Endothelial cell of hepatic sinusoid (primary cell): ENCODE measurements at regions not wholly inside any gene's neighbourhood (a gene's known extent, or its start where the extent isn't known, plus 50 kb on each side); places are given as distances from the start of the nearest gene placed in this dataset.

ENCODE experiments used
- in situ Hi-C: cut with HindIII; loops from 2 replicates; pipeline ENCODE4 v1.10.0; 2017; ENCODE audit warnings: low sequenced_read_pairs

DNA sequence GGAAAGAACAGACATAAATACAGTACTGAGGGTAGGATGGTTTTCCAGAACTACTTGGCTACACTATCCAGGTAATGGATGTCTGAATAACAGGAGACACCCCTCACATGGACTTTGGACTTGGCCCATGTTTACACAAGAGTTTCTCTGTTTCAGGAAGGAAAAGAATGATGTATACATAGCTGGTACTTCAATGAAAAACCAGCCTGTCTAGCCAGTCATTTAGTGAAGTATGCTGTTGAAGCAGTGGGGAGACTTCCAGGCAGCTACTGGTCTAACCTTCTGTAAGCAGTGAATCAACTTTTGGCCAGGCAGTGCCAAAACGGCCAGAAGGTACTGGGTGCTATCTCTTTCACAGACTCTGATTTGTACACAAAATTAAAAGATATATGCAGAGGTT is 135.0 kb downstream of the MBL2 start:
- in situ Hi-C loops = no loop called here

DNA sequence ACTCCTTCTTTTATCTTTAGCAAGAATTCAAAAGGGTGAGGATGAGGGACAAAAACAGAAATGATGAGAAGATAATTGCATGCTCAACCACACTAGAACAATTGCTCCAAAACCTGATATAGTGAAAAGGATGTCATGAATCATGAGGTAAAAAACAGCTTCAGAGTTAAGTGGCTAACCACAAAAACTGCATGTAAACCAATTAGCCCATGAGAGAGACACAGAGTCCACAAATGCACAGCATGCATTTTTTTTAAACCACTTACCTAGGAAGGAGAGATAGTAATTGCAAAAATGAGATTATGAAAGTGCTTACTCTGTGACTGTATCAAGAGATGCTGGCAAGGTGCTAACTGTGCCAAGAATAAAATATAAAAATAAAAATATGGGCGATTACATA is 132.9 kb downstream of the MBL2 start:
- in situ Hi-C loops = no loop called here

DNA sequence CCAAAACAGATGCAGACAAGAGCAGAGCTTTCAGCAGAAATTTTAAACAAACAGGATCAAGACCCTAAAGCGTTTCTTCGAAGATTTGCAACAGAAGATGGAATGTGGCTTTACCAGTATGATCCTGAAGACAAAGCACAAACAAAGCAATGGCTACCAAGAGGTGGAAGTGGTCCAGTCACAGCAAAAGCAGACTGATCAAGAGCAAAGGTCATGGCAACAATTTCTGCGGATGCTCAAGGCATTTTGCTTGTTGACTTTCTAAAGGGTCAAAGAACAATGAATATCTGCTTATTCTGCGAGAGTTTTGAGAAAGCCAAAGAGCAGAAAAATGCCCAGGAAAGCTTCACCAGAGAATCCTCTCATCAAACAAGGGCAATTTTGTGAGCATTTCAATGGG is 130.4 kb downstream of the MBL2 start:
- in situ Hi-C loops = no loop called here

DNA sequence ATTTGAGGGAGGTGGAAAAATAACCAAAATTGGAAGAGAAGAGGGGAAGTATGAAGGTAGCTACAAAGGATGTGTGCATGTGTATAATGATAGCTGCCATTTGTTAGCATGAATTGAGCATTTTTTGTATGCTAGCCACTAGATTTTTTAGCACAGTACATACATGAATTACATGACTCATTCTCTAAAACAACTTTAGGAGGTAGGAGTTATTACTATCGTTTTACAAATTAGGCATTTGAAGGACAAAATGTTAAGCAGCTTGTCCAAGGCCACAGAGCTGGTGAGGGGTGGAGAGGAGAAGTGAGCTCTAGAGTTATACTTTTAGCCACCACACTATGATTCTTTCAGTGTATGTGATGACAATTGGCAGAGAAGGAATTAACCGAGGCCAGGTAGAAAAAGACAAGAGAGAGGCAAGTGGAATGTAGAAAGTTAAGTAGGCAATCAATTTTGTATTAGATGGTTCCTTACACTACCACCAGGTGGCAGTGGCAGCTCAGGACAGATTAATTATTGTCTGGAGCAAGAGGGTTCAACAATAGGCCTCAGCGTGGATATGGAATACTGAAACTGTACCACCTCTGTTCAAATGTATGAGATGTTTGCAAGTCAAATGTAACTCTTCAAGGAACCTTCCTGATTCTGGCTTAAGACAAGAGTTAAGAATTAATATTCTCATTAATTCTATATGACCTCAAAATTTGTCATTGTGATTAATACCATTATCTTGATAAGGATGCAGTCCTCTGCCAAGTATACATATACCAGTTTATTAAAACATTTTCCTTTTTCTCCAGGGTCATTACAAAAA is 128.0 kb downstream of the MBL2 start:
- in situ Hi-C loops = no loop called here

DNA sequence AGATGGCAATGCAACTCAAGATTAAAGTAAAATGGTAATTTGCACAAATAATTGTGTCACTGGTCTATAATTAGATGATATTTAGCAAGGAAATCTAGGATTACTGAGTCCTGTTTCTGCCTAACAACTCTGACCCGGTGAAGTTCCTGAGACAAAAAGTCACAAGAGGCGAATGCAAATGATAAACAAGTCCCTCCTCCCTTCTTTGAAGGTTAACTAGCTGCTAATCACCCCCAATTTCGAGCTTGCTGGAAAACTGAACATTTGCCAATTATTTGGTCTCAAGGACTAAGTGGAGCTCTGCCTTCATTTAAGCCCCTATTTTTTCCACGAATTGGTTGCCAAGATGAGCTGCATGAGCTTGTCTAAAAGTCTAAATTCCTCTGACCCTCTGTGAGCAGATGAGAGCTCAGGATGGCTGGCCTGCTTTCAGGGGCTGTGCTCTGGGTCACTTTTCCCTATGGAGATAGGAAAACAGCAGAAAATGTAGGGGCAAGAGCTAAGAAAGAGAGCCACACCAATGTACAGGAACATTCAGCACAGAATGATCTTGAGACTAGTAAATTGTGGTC is 127.3 kb downstream of the MBL2 start:
- in situ Hi-C loops = no loop called here

DNA sequence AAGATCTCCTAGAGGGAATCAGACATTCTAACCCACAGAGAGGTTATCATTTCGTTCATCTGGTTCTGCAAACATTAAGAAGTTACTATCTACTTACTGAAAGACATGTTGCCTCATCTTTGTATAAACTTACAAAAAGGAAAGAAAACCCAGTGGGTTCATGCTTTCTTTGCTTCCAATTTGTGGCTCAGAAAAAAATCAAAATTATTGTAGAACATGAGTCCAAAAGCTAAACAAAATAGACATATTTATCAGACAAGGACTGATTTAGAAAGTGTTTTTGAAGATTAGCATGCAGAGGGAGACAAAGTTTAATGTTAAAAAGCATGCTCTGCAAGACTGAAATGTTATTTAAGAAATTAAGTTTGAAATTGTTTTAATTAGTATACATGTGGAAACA is 123.1 kb downstream of the MBL2 start:
- in situ Hi-C loops = no loop called here

DNA sequence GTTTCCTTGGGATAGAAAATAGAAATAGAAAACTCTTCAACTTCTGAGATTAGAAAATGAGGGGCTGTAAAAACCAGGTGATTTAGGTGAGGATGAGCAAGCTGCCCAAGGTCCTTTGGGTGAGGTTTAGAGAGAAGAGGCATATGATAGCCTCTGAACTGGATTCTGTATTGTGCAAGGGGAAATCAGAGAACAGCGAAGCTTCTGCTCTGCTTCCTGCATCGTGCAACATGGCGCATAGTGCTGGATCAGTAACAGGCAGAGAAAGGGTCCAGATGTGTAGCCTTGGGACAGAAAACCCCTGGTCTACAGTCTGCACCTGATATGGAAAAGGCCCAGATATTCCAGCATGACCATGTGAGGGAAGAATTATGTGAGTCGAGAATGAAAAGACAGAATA is 121.7 kb downstream of the MBL2 start:
- in situ Hi-C loops = no loop called here

DNA sequence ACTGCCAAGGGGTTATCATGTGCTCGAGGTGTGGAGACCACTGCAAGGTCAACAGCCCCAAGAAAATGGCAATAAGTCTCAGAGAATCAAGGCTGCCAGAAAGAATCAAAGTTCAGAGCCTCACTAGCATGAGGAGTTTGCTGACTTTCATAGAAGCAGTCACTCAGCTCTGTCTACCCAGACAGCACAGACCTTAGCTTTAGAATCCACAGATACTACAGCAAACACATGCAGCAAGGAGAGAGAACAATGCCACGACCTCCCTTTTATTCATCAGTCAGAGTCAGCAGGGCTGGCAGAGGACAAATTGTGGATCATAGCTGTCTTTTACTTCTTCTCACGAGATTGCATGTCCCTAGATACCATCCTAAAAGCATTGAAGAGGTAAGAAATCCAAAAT is 121.3 kb downstream of the MBL2 start:
- in situ Hi-C loops = no loop called here

DNA sequence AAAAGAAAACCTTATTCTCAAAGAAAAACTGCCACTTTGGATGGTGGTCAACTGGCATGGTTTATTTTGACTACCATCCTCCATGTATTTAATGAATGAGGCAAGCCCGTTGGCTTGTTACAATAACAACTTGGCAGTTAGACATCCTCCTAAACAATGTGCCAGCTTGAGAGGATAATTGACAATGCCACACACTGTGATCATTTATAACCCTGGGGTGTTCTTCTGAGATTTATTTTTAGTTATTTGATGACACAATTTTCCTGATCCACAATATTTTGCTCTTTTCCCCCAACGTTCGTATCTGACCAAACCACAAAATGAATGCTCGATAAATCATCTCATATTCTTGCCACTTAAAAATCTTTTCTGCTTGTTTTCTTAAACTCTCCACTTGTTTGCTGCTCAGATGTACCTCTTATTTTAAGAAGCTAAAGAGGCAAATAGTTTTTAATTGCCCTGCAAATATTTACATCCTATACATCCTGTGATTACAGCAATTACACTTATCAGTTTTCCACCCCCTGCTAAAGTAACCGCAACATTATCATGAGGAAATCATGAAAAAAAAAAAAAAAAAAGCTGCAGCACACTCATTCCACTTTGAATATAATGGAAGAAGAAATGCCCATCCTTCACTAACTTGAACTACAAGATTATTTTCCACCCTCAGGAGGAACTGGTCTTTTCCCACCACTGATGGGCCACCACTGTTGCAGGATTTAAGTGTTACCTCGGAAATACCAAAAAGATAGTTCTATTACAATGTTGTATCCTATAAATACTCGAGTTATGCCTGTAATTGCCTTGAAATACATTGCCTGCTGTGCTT is 119.9 kb downstream of the MBL2 start:
- in situ Hi-C loops = no loop called here

DNA sequence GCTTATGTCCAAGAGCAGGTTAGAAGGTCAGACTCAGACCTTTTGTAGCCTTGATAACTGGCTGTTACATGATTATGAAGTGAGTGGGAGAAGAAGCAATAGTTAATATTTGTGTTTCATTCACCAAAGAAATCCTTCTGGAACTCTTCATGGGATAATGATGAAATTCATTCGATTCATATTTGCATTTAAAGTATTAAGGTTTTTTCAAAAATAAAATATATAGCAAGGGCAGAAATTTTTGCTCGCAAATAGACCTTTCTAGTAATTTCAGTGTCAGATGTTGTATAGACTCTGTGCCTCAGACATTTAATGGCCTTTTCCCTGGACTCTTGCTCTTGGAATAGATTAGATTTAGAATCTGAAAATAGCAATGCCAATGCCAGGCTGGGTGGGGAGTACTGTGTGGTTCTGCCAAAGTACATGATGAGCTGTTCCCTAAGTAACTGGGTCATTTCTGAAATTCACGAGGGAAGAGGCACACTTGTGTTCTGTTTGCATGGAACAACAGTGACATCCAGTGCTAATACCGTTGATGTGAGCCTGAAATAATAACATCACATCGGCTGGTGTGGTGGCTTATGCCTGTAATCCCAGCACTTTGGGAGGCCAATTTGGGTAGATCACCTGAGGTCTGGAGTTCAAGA is 119.2 kb downstream of the MBL2 start:
- in situ Hi-C loops = no loop called here

DNA sequence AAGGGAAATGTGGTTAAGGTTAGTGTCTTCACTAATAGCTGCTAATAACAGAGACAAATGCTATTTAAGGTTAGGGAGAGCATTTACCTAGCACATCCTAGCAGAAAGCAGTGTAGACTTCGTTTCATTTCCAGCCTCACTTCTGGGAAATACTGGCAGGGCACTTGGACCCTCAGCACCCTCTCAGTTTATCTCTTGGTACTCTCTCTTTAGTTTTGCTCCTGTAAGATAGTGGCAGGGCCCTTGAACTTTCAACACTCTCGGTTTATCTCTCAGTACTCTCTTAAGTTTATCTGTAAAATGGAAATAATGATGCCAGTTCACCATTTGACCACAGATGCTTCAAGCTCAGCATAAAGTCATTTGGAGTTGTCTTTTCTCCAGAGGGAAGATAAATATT is 118.4 kb downstream of the MBL2 start:
- in situ Hi-C loops = no loop called here

DNA sequence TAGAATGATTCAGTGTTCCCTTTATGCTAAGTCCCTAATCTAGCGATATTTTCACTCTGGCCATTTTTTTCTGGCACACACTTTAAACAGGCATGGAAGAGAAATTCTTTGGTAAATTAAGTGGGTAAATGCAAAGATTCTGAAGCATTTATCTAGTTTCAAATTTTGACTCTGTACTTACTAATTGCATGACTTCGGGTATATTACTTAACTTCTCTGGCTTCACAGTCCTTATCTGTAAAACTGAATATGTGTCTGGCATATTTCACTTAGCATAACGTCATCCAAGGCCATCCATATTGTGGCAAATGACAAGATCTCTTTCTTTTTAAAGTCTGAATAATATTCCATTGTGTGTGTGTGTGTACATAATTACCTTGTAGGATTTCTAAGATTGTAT is 114.5 kb downstream of the MBL2 start:
- in situ Hi-C loops = no loop called here

DNA sequence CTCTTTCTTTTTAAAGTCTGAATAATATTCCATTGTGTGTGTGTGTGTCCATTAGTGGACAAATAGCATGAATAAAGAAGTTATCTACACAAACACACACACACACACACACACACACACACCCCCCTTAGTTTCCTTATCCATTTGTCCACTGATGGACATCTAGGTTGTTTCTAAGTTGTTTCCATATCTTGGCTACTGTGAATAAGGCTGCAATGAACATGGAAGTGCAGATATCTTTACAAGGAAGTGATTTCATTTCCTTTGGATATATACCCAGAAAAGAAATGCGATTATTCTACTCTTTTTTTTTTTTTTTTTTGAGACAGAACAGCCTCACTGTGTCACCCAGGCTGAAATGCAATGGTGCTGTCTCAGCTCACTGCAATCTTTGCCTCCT is 113.5 kb downstream of the MBL2 start:
- in situ Hi-C loops = no loop called here

DNA sequence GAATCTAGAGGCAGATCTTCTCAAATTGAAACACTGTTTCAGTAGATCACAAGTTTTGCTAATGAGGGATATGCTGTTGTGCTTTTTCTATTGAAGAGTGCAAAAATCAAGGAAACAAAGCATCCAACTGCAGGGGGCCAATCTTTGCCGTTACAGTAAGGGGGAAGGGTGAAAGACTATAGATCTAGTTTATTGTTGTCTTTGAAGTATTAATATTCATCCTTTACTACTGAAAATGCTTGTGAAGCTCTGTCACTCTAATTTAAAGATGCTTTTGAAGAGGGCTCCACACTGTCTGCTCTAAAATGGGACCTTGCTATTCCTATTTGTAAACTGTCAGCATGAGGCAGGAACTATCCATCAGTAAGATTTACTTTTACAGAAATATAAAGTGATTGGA is 110.3 kb downstream of the MBL2 start:
- in situ Hi-C loops = no loop called here

DNA sequence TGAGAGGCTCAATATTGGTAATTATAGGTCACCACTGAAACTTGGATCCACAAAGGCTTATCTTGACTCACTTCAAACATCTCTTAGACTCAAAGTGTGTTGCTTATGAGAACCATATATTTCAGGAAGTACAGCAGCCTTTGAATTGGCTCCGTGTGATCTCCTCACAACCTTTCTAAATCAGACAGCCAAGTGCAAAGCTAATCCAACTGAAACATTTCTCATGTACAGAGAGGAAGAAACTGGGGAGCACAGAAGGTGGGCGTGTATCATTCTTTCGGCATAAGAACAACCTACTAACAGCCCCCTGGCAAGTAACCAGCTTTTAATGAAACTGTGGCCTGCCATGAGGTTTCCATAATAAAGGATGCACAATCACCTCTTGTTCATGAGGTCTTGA is 109.4 kb downstream of the MBL2 start:
- in situ Hi-C loops = no loop called here

DNA sequence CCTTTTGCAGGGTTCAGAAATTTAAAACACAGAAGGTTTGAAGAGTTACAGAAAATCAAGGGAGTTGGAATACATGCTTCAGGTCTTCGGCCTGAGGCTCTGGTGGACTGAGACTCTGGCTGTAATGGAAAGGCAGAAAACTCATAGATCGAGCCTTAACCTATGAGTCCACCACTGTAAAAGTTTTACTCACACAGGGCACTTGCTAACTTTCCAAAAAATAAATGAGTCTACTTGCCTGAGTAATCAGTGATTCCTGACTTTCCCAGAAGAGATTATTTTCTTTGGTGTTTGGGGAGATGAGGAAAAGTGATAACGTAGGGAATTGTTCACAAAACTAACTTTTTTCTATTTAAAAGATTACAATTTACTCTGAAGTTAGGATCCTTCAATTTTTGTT is 108.0 kb downstream of the MBL2 start:
- in situ Hi-C loops = no loop called here

DNA sequence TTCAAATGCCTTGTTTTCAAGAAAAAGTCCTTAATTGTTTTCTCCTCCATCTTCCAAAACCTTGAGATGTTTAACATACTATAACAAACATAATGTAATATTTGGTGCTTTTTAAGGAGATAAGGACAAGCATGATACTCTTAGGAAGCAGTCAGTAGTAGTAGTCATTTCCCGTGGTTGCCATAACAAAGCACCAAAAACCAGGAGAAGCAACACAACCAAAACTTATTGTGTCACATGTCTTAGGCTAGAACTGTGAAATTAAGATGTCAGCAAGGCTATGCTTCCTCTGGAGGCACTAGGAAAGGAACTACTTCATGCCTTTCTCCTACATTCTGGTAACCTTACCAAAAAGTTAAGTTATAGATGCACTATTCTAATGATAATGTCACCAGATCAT is 106.8 kb downstream of the MBL2 start:
- in situ Hi-C loops = no loop called here

DNA sequence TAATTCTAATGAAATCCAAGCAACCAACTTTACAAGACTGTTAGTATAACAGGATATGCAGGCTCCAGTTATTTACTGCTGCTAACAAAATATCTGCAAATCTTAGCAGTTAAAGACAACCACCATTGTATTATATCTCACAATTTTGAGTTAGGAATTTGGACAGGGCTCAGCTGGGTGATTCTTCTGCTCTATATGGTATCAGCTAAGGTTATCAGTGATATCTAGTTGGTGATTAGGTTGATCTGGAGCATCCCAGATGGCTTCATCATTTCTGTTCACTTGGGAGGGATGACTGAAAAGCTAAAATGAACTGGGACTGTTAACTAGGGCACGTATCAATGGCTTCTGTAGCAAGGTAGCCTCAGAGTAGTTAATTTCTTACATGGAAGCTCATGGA is 105.7 kb downstream of the MBL2 start:
- in situ Hi-C loops = no loop called here

DNA sequence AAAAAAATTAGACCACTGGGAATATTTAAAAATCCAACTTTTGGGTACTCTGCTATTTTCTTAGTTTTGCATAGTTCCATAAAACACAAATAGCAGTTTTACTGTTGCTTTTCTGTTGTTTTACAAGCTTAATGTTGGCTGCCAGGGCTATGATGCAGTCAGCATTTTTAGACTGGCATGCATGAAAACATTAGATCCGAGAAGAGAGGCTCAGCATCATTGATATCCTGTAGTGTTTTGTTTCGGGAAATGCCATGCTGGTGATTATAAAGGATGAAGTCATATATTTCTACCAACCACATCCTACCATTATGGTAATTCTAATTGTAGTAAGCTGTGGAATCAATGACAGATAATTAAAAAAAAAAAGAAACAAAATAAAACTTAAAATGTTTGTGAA is 104.6 kb downstream of the MBL2 start:
- in situ Hi-C loops = no loop called here

DNA sequence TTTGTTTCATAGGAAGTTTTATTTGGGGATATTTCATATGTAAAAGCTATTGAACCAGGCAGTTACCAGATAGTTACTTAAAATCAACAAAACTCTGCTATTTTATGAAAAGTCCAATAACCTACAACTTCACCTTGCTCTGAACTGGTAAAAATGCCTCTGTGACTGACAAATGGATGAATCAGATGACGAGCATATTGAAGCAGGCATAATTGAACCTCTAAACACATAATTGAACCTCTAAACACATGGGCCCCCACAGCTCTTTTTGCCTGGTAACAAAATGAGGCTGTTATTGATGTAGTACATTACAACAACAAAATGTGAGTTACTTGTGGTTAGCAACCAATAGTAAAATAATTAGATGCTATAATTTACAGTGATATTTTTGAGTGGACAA is 99.7 kb downstream of the MBL2 start:
- in situ Hi-C loops = no loop called here

DNA sequence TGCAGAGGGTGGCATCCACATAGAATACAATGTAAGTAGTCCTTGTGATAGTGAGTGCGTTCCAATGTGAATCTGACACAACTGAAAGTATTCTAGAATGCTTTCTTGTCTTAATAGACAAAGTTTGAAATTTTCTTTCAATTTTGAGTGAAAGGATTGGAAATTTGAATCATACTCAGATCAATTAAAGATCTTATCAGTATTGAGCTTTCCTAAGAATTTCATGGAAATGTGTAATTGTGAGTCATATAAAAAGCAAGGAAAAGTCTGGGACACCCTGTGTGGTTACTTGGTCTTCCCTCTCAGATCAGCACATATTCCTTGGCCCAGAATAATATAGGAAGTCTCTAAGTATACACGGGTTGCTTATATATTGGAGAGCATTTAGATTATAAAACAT is 99.1 kb downstream of the MBL2 start:
- in situ Hi-C loops = no loop called here

DNA sequence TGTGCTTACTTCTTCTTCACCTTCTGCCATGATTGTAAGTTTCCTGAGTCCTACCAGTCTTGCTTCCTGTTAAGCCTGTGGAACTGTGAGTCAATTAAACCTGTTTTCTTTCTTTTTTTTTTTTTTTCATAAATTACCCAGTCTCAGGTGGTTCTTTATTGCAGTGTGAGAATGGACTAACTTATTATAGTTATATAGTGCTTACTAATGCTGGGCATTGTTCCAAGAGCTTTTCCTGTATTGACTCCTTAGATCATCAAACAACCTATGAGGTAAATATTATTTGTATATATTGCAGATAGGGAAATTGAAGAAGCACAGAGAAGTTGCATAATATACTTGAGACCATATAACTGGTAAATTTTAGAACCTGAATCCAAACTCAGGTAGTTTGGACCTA is 98.1 kb downstream of the MBL2 start:
- in situ Hi-C loops = no loop called here
